Inflammatory macrophage treated with lipopolysaccharide for 1 hour (primary cell): ENCODE measurements at regions not wholly inside any gene's neighbourhood (a gene's known extent, or its start where the extent isn't known, plus 50 kb on each side); places are given as distances from the start of the nearest gene placed in this dataset.
"Not testable (repeated sequence)": the region's sequence is repeated elsewhere in the genome, so short reads cannot be mapped to it uniquely, and the experiment has no call there.

ENCODE experiments used
- DNase-seq, 2 donors: peaks; one replicate each; pipeline ENCODE4 v3.0.0-alpha.2; 2020 to 2022

DNA sequence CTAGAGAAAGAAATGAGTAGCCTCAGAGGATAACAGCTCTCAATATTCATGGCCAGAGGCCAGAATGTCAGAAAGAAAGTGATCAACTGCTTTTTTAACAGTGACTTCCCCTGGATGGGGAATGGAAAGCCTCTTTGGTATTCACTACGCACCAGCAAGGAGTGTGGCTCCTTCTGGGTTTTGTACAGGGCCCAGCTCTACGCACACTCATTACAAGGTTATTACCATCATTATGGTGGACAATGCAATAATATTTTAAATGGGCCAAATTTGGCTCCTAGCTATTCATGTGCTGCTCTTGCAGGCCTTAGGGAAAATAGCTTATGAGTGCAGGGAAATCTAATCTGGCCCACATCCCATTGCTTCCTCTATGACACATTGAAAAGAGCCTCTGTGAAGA, 1149.5 kb upstream of the FANCL start:
- no peak for DNase-seq

DNA sequence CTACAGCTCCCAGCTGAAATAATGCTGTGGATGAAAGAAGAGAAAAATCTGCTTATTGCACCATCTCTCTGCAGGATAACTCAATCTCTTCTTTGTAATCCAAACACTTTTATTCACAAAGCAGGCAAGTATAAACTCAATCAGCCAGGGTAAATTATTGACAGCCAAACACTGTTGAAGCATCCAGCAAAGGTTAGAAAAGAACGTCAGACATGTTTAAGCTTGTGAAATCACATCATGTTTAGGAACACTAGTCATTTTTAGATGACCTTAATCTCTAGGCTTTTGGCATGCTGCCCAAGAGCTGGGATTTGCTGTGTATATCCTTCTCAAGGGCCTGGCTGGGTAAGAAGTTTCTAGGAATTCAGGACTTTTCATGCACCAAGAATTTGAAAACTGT, 1148.1 kb upstream of the FANCL start:
- no peak for DNase-seq

DNA sequence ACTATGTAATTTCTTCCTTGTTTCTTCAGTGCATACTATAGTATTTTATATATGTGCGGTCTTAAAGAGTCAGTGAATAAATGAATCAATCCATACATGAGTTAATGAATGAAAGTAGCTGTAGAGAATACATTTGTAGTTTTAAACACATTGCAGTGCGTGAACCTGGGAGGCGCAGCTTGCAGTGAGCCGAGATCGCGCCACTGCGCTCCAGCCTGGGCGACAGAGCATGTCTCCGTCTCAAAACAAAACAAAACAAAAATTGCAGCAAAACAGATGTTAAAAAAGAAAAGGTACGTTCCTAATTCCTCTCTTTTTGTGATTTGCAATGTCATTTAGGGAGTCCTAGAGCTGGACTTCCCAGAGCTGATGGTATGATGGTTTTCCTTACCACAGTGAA, 1144.8 kb upstream of the FANCL start:
- no peak for DNase-seq

DNA sequence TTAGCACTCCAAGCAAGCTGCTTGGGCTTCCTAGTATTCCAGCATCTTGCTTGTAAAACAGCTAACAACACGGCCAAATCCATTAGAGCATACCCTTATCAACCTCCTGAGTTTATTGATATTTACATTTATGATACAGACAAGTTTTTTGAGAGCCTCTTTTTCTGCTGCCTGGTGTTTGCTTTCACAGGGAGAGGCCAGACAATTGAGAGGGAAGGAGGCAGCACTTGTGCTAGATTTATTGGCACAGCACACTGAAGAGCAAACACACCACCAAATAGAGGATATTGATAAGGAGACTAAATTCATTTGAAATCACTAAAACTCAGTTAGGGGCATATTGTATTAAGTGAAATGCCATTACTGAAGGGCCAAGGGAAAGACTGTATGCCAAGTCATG, 1142.3 kb upstream of the FANCL start:
- no peak for DNase-seq

DNA sequence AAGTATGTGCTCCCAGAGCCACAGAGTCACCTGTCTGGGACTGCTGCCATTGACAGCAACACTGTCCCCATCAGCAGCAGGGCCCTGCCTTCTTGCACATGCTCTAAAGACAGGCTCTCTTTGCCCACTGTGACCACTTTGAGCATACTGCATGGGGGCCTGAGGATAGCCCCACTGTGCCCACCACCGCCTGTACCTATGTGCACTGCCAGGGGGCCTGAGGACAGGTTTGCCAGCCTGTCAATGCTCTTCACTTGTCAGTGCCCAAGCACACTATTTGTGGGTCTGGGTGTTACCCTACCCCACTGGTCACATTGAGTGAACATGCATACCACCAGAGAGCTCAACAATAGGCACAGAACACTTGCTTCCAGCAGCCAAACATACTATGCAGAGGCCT, 1137.0 kb upstream of the FANCL start:
- no peak for DNase-seq

DNA sequence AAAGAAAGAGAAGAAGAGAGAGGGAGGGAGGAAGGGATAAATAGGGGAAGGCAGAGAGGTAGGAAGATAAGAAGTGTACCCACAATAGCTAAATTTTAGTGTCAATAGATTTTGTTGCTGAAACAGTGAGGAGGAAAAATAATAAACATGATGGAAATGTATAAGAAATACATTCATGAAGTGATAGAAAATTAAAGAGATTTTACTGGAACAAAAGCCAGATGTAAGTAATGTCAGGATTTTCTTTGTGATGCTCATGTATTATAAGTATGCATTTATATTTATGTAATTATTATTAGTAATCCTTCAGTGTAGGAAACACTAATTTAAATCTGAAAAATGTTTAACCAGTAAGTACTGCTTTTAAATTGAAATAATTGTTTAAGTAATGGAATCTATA, 1125.2 kb upstream of the FANCL start:
- DNase-seq = no peak

DNA sequence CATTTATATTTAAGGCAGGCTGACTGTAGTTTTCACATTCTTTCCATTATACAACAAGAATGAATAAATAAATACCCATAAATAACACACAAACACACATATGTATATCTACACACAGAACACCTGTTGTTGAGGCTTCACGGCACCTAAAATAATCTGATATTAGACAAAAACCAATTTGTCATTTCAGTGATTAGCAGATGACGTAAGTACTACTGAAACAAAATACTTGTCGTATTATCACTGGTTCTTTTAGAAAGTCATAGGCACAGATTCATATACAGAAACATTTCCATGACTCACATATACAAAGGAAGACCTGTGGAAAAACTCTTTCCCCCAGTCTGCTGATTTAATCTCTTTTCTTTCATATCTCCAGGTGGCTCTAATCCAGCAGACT, 1113.4 kb upstream of the FANCL start:
- no peak for DNase-seq

DNA sequence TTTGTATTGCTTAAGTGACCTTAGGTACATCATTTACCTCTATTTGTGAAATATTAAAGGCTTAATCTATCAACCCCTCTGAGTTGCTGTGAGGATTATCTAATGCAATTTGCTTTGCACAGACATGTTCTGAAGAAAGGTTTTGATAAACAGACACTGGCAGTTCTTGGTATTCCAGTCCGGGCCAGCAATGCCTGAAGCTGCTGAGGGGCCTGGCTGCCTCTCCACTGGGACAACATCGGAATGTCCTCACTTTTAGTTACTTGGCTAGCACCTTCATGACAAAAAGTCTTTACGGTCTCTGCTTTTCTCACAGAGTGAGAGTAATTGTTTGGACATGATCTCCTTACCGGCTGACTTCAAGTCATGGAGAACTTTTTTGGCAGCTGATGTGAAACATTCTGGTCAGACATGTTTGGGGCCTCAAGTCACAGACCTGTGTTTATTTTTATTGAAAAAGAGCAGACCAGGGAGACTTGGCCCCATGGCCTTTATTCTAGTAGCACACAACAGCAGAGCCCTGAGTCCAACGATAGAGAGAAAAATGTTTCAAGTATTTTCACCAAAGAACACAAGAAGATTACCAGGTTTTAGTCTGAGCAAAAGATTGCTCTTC, 1112.3 kb upstream of the FANCL start:
- DNase-seq = no peak

DNA sequence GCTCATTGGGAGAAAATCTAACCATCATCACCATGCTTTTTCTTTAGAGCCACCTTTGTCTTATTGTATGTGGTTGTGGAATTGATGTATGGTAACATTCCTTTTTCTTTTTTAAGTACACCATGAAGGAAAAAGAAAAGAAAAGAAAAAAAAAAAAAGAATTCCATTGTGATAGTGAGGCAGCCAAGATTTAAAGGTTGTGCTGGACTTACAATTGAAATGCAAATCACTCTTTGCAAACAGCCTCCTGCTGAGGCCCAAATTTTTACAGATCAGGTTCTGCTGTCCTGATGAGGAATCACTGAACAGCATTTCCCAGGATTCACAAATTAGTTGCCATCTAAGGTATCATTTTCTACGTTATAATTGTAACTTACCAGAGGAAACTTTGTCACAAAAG, 1101.0 kb upstream of the FANCL start:
- DNase-seq = no peak

DNA sequence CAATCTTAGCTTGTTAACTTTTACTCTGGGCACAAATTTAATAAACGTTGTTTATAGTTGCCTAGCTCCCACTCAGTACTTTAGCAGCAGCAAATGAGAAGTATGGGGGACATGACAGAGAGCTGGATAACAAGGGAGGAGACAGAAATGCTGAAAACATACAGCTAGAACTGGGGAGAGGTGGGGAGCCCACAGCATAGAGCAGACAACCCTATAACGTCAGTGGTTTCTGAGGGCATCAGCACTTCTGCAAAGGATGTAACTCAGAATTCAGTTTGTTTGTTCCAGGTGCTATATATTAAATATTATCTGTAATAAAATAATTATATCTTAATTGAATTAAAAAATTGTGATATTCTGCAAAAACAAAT, 1098.7 kb upstream of the FANCL start:
- DNase-seq = no peak

DNA sequence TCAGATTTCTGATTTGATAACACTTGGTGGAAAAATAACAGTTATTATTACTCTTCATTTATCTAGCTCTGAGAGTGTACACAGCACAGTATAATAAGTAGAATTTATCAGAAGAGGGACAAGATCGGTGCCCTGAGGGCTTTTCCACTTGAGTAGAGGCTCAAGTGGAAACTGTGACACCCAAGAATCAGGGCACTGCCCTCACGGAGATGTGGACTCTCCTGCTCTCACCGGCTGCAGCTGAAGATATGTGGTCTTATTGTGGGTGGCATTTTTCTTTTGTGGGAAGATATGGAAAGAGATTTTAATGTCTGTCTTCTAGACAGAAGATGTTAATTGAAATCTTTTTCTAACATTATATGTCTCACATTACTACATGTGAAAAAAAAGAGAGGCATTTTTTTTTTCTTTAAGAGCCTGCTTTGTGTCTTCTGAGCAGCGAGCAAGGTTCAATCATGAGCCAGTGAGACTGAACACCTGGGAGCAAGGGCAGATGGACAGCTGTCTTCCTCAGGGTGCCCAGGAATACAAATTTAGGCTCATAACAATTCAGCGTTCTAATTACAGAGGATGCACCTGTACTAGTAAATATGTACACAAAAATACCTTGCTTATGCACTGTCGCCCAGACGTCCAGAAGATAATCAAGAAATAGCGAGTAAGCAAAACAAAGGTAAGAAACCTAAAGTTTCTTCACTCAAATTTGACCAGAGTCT, 1098.2 kb upstream of the FANCL start:
- no peak for DNase-seq

DNA sequence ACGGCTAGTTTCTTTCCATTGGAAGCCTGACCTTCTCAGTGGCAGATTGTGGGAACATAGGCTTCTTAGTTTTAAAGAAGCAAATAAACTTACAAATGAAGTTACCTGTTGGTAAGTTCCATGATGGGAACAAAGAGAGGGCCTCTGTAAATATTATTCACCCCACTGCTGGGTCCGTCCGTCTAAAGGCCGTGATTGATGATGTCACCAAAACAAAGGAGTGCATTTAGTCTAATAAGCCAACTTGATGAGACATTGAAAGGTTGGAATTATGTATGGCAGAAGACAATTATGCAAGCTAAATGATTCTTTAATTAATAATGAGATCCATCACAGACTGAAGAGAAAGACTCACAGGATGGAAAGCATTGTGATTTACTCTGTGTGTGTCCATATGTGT, 1091.9 kb upstream of the FANCL start:
- DNase-seq = no peak

DNA sequence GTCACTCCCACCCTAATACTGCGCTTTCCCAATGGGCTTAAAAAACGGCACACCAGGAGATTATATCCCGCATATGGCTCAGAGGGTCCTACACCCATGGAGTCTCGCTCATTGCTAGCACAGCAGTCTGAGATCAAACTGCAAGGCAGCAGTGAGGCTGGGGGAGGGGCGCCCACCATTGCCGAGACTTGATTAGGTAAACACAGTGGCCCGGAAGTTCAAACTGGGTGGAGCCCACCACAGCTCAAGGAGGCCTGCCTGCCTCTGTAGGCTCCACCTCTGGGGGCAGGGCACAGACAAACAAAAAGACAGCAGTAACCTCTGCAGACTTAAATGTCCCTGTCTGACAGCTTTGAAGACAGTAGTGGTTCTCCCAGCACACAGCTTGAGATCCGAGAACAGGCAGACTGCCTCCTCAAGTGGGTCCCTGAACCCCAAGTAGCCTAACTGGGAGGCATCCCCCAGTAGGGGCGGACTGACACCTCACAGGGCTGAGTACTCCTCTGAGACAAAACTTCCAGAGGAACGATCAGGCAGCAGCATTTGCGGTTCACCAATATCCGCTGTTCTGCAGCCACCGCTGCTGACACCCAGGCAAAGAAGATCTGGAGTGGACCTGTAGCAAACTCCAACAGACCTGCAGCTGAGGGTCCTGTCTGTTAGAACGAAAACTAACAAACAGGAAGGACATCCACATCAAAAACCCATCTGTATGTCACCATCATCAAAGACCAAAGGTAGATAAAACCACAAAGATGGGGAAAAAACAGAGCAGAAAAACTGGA, 1085.6 kb upstream of the FANCL start:
- not testable (repeated sequence) for DNase-seq

DNA sequence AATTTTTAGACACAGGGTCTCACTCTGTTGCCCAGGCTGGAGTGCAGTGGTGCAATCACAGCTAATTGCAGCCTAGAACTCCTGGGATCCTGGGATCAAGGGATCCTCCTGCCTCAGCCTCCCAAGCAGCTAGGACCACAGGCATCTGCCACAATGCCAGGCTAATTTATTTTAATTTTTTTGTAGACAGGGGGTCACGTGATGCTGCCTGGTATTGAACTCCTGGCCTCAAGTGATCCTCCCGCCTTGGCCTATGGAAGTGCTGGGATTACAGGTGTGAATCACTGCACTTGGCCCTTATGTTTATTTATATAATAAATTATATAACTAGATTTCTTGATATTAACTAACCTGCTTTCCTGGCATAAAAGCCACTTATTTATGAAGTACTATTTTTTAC, 1081.7 kb upstream of the FANCL start:
- no peak for DNase-seq

DNA sequence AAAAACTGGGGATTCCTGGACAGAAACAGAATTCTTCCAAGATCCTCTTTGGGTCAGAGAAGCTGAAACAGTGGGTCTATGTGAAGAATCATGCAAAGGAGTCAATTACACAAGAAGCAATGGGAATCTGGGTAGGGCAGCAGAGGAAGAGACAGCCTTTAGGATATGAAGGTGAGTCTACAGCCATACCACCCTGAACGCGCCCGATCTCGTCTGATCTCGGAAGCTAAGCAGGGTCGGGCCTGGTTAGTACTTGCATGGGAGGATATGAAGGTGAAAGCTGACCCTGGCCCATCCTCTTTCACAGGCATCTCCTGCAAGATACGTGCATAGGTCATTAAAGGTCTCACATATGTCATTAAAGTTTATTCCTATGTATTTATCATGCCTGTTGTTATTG, 1080.9 kb upstream of the FANCL start:
- DNase-seq = no peak

DNA sequence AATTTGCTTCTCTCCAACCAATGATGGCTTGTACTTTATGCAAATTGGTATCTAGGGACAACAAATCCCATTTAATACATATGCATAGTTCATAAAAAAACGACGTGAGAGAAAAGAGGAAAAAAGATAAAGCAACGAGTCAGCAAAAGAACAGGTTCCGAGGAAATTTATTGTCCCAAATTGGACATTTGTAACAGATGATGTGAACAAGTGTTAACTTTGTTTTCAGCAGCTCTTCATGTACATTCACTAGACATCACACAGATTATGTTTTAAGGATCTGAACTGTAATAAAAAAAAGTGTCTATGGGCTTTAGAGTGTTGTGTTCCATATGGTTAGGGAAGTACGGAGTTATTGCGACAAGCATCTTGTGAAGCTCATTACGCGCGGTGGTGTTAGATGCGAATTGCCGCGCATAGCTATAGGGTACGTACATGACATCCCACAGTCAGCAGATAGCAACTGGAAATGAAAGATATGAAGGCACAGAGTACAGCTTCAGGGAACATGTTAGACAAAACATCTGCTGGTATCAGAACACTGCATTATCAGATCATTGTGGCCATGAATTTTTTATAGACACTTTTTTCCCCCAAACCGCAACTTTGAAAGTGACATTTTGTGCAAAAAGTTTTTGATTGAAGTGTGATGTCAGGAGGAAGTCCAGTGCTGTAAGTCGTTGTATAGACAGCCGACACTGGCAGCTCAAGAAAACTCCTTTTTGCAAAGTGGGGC, 1073.1 kb upstream of the FANCL start:
- DNase-seq = no peak

DNA sequence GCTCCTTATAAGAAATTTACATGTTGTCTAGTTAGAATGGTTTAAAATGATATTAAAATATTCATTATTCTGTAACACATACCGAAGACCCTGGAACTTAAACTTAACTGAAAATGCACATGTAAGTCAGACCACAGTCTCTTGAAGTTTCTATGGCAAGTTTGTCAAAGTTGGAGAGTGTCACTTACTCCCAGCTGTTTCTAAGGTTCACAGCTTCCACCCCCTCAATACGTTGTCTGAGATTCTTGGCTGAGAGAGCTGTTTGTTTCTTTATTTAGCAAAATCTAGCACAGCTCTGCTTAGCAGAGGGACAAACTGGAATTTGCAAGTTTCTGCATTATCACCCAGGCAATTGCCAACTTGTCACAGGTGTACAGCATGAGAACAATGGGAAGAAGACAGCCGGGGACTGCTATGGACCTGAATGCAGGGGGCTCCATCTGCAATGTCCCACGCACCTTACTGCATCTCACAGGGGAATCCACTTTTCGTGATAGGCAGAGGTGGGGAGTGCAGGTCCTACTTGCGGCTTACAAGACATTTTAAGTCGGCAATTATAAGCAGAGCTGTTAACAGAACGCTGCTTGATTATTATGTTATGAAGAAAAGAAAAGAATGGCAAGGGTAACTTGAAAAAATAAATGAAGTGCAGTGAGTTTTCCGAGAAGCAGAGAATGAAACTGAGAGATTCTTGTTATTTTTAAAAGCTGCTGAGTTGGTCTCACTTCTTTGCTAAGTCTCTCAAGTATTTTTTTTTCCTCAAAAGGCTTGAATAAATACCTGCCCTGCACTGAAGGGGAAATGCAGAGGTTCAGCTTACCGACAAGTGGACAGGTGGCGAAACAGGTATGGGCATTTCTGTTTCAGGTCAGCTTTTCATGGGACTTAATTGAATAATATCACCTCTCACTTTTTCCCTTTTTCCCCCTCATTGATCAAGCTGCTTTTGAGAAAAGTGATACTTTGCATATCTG, 1072.1 kb upstream of the FANCL start:
- DNase-seq = no peak

DNA sequence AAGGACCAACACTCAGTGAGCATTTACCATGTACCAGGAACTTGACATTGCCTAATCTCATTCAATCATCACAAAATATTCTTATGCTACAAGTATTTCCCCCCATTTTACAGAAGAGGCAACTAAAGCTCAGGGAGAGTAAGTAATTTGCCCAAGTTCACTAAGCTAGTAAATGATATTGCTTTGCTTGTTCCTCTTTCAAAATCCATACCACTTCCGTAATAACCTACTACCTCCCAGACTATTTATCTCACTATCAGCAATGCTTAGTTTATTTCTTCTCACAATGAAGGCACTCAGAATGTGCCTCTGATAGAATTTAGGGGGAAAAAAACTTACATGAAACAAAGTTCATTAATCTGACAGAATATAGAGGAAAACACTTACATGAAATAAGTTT, 1070.9 kb upstream of the FANCL start:
- peak in 1 of 2 donors; percentile 4 for DNase-seq

DNA sequence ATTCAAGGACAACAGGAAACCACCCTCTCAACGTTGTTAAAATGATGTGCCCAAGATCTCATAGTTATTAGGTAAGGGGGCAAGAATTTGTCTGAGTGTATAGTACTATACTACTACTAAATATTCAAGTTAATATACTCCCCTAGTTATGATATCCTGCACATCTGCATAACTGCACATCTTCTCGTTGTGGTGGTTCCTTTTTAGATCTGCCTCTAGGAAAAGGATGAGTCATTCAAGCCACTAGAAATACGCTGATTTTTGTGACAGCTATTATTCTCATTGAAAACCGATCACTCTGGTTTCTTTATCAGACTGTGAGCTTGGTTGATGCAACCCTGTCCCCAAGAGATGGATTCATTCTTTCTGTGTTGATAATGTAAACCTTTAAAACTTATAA, 1067.0 kb upstream of the FANCL start:
- DNase-seq = peak in 1 of 2 donors; percentile 8

DNA sequence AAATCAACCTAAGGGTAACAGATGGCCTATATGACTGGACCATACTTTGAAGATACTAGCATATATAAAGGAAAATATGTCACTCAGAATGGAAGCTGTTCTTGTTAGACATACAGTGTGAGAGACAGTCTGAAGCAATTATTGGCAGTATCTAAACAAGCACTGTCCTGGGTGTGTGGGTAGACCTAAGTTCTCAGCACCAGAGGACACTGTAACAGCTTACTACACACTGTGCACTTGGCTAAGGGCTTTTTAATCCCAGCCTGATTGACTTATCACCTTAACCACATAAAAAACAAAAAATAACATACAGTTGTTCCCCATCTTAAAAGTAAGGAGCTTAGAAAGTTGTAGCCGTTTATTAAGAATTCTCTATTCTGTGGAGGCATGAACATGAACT, 1066.1 kb upstream of the FANCL start:
- DNase-seq = no peak

DNA sequence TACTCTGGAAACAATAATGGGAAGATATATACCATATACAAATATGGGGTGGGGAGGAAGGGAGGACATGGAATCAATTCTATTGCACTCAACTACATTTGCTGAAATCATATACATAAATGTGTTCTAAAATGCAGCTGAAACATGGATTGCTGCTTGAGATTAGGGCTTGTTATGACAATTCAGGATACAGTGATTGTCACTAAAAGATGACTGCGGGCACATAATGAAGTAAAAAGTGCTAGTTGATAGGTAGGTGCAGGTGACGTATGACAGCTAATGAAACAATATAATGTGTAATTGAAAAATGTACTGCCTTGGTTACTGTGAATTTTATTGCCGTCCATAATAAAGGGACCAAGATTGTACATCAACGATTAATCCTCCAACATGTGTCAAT, 1062.1 kb upstream of the FANCL start:
- no peak for DNase-seq

DNA sequence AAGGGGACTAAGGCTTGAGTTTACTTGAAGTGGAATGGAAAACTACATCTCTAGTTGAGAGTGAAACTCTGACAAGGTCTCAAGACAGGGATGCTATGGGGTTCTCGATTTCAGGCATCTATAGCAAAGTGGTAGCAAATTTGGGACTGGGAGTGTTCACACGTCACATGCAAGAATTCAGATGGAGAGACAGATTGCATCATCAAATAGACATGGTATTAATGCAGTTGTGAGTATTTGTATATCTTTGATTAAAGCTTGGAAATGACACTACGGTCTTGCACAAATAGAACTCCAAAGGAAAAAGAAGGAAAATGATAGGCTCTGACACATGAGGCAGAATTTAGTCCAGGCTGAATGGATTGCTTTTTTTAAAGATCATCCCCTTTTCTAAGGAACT, 1061.6 kb upstream of the FANCL start:
- DNase-seq = no peak
